Duodenal mucosa (tissue), 2 donors: ENCODE measurements at regions not wholly inside any gene's neighbourhood (a gene's known extent, or its start where the extent isn't known, plus 50 kb on each side); places are given as distances from the start of the nearest gene placed in this dataset.
A peak's percentile ranks its signal among the peaks of the same experiment; 100 is the strongest.

Experiments
- H3K27ac ChIP-seq: one replicate; pipeline ENCODE4 v1.7.0; 2013; ENCODE audit warnings: low read depth, low read length
- H3K27me3 ChIP-seq, 2 donors: one replicate each; pipeline ENCODE4 v1.7.0; 2013; ENCODE audit warnings: low read length in 2 of 2, control low read depth in 1 of 2; ENCODE audit not compliant: insufficient read depth in 2 of 2, control insufficient read depth in 1 of 2
- H3K36me3 ChIP-seq, 2 donors: one replicate each; pipeline ENCODE4 v1.7.0; 2013; ENCODE audit warnings: low read length in 2 of 2, control low read depth in 1 of 2; ENCODE audit not compliant: insufficient read depth in 2 of 2, control insufficient read depth in 1 of 2
- H3K4me1 ChIP-seq, 2 donors: one replicate each; pipeline ENCODE4 v1.7.0; 2013; ENCODE audit warnings: low read length in 2 of 2, control low read depth in 1 of 2; ENCODE audit not compliant: insufficient read depth in 2 of 2, control insufficient read depth in 1 of 2
- H3K4me3 ChIP-seq, 2 donors: one replicate each; pipeline ENCODE4 v1.7.0; 2013; ENCODE audit warnings: low read length in 2 of 2, low read depth in 1 of 2
- H3K9ac ChIP-seq, 2 donors: one replicate each; pipeline ENCODE4 v1.7.0; 2013; ENCODE audit warnings: low read length in 2 of 2, low read depth in 1 of 2
- H3K9me3 ChIP-seq, 2 donors: one replicate each; pipeline ENCODE4 v1.7.0; 2013; ENCODE audit warnings: low read length in 2 of 2, control low read depth in 1 of 2; ENCODE audit not compliant: control insufficient read depth in 1 of 2

GRCh38 chr2:146370826-146371225 is 1474.0 kb upstream of the ACVR2A start:
- H3K27me3 ChIP-seq = no peaks in the 10 kb centered on the region
- no peak overlapping the region for H3K9ac ChIP-seq
- no peaks in the 10 kb centered on the region for H3K36me3 ChIP-seq
- H3K27ac ChIP-seq = no peak overlapping the region
- H3K4me1 ChIP-seq = no peaks in the 10 kb centered on the region
- H3K9me3 ChIP-seq = no peaks in the 10 kb centered on the region
- no peak overlapping the region for H3K4me3 ChIP-seq

DNA sequence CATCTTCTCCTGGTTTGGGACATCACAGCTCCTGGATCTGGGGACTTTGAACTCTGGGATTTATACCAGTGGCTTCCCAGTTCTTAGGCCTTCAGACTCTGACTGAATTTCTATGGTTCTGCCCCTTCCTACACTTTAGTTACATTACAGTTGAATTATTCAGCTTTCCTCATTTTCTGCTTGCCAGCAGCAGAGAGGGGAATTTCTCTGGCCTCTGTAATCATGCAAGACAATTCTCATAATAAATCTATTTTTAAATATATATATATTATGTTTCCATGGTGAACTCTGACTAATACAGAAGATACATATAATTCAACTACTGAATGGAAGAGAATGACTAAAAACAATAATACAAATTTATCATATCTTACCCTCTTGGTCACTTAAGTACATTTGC is 1478.6 kb upstream of the ACVR2A start:
- Histone ChIP-seq H3K4me3 (no peak overlapping the region), H3K9me3 (no peaks in the 10 kb centered on the region), H3K9ac (no peak overlapping the region), H3K36me3 (no peaks in the 10 kb centered on the region), H3K4me1 (no peaks in the 10 kb centered on the region), H3K27ac (no peak overlapping the region), H3K27me3 (no peaks in the 10 kb centered on the region)

DNA sequence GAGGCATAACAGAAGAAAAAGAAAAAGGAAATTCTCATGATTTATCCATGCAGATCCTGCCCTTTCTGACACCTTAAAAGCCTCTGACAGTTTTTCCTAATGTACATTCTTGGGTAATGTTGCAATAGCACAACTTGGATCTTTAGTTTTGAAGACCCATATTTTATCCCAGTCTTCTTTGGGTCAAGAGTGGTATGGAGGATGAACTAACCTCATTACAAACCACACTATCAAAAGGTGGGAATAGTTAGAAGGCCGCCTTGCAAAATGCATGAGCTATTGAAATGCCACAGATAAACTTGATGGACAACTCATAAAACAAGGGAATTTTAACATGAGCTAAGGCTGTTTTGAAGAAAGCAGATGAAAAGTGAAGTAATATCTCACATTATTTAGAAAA is 1479.8 kb upstream of the ACVR2A start:
- Histone ChIP-seq H3K27me3 (no peaks in the 10 kb centered on the region), H3K9me3 (no peaks in the 10 kb centered on the region), H3K27ac (no peak overlapping the region), H3K36me3 (no peaks in the 10 kb centered on the region), H3K4me1 (no peaks in the 10 kb centered on the region), H3K9ac (no peak overlapping the region), H3K4me3 (no peak overlapping the region)

DNA sequence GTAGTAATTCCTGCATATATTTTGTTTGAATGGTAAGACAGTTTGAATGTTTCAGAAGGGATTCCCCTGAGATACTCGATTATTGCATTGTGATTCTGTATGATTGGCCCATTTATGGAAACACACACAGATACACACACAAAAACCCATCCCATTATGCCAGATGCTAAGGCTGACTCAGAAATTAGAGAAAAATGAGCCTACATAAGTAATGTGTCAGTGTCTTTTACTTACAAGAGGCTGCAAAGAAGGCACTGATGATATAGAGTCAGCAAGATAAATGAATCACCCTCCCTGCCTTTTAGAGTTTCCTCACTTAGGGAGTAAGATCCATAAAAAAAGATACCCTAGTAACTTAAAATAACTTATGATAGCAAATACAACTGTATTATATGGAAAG is 1481.1 kb upstream of the ACVR2A start:
- H3K4me3 ChIP-seq = no peak overlapping the region
- H3K4me1 ChIP-seq = no peaks in the 10 kb centered on the region
- no peaks in the 10 kb centered on the region for H3K9me3 ChIP-seq
- H3K36me3 ChIP-seq = no peaks in the 10 kb centered on the region
- no peak overlapping the region for H3K27ac ChIP-seq
- H3K9ac ChIP-seq = no peak overlapping the region
- no peaks in the 10 kb centered on the region for H3K27me3 ChIP-seq

GRCh38 chr2:146351689-146352088 is 1493.1 kb upstream of the ACVR2A start:
- Histone ChIP-seq H3K9ac (no peak overlapping the region), H3K4me1 (no peaks in the 10 kb centered on the region), H3K36me3 (no peaks in the 10 kb centered on the region), H3K27me3 (no peaks in the 10 kb centered on the region), H3K4me3 (no peak overlapping the region), H3K27ac (no peak overlapping the region), H3K9me3 (no peaks in the 10 kb centered on the region)

GRCh38 chr2:146349334-146349733 is 1495.5 kb upstream of the ACVR2A start:
- Histone ChIP-seq H3K9me3 (no peaks in the 10 kb centered on the region), H3K4me3 (no peak overlapping the region), H3K9ac (no peak overlapping the region), H3K36me3 (no peaks in the 10 kb centered on the region), H3K27ac (no peak overlapping the region), H3K4me1 (no peaks in the 10 kb centered on the region), H3K27me3 (no peaks in the 10 kb centered on the region)

GRCh38 chr2:146324951-146325350 is 1519.9 kb upstream of the ACVR2A start:
- H3K36me3 ChIP-seq = no peaks in the 10 kb centered on the region

DNA sequence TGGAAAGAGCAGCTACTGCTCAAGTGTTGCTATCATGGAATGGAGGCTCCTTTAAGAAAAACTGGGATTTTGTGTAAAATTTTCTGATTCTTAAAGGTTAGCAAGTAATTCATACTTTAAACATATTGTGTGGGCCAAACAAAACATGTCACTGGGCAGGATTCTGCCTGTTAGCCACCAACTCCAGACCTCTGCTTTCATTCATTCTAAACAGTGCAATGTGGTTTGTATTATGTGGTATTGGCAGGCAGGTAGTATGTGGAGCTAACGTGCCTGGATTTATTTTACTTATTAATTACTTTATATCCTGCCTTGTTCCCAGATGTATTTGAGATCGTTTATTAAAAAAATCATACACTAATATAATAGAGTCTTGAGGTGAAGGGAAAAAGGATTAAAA is 1521.3 kb upstream of the ACVR2A start:
- H3K9me3 ChIP-seq = no peaks in the 10 kb centered on the region
- no peak overlapping the region for H3K9ac ChIP-seq
- no peak overlapping the region for H3K4me3 ChIP-seq
- no peaks in the 10 kb centered on the region for H3K36me3 ChIP-seq
- no peaks in the 10 kb centered on the region for H3K27me3 ChIP-seq
- no peaks in the 10 kb centered on the region for H3K4me1 ChIP-seq
- H3K27ac ChIP-seq = no peak overlapping the region

More at GRCh38 chr2:146324951-146325350, 1519.9 kb upstream of the ACVR2A start:
- H3K9ac ChIP-seq = no peak overlapping the region
- H3K27me3 ChIP-seq = no peaks in the 10 kb centered on the region
- no peaks in the 10 kb centered on the region for H3K9me3 ChIP-seq
- no peak overlapping the region for H3K27ac ChIP-seq
- H3K4me1 ChIP-seq = no peaks in the 10 kb centered on the region
- H3K4me3 ChIP-seq = no peak overlapping the region

DNA sequence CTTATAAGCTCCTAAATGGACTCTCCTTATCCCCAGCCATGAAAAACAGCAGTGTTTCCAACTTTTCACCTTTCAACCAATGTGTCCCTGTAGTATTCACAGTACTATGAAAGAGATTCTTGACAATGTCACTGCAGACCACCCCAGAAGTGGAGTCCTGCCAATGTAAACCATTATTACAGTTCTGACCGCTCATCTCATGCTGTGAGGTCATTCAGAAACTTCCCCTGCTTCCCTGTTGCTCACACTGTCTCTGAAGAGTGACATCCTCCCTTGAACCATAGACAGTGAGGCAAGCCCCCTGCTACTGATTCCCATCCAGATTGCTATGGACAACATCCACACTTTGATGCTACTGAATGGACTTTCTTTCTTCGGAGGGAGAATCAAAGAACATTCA is 1523.7 kb upstream of the ACVR2A start:
- H3K27me3 ChIP-seq = no peaks in the 10 kb centered on the region
- H3K27ac ChIP-seq = peak overlapping the region; percentile 20
- no peak overlapping the region for H3K4me3 ChIP-seq
- no peaks in the 10 kb centered on the region for H3K4me1 ChIP-seq
- no peaks in the 10 kb centered on the region for H3K9me3 ChIP-seq
- H3K9ac ChIP-seq = no peak overlapping the region
- no peaks in the 10 kb centered on the region for H3K36me3 ChIP-seq

GRCh38 chr2:146317959-146318358 is 1526.9 kb upstream of the ACVR2A start:
- Histone ChIP-seq H3K9me3 (no peaks in the 10 kb centered on the region), H3K27me3 (no peaks in the 10 kb centered on the region), H3K36me3 (no peaks in the 10 kb centered on the region), H3K27ac (no peak overlapping the region), H3K9ac (no peak overlapping the region), H3K4me3 (no peak overlapping the region), H3K4me1 (no peaks in the 10 kb centered on the region)

GRCh38 chr2:146312899-146313298 is 1531.9 kb upstream of the ACVR2A start:
- Histone ChIP-seq H3K36me3 (no peaks in the 10 kb centered on the region), H3K27me3 (no peaks in the 10 kb centered on the region), H3K27ac (no peak overlapping the region), H3K4me1 (no peaks in the 10 kb centered on the region), H3K9ac (no peak overlapping the region), H3K4me3 (no peak overlapping the region), H3K9me3 (no peaks in the 10 kb centered on the region)
